ENCODE measurements at regions not wholly inside any gene's neighbourhood (a gene's known extent, or its start where the extent isn't known, plus 50 kb on each side); places are given as distances from the start of the nearest gene placed in this dataset.

DNA sequence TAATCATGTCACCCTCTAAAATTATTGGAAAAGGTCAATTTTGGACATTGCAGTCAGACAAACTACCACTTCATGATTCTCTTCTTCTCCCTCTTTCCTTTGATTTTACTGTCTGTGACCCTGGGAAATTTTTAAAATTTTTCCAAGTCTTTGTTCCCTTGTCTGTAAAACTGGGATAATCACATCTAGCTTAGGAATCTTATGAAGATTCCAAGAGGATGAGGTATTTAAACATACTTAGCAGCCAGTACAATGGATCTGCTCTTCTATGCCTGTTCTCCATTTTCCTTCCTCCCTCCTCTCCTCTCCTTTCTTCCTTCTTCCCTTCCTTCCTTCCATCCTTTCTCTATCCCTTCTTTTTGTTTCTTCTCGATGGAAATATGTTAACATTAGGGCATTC lies 651.6 kb upstream of the MARCKS start:
- Histone ChIP-seq H3K4me1 (ENCODE audit: control insufficient read depth in 1 of 2, insufficient read depth in 2 of 2, low read length in 2 of 2) (no peaks in the 10 kb centered on the region), H3K9ac (ENCODE audit: low read length) (no peak overlapping the region), H3K4me2 (ENCODE audit: low read length) (no peak overlapping the region), H3K9me2 (ENCODE audit: insufficient read depth) (no peaks in the 10 kb centered on the region), H3K36me3 (ENCODE audit: control insufficient read depth in 1 of 2, insufficient read depth in 2 of 2, low read length in 2 of 2) (no peaks in the 10 kb centered on the region), H3K9me3 (ENCODE audit: control insufficient read depth in 1 of 2, insufficient read depth in 1 of 2, low read depth in 1 of 2, low read length in 2 of 2) (no peaks in the 10 kb centered on the region), H3K4me3 (replicated peaks in 1 of 2; ENCODE audit: low read depth in 1 of 2, low read length in 2 of 2) (no peak overlapping the region), H2AFZ (ENCODE audit: low read depth, low read length, poor library complexity, severe bottlenecking) (no peak overlapping the region), H3K27me3 (ENCODE audit: insufficient read depth, low read length) (no peaks in the 10 kb centered on the region), H4K20me1 (ENCODE audit: insufficient read depth) (no peaks in the 10 kb centered on the region), H3K27ac (ENCODE audit: low read depth, low read length) (no peak overlapping the region), H3K79me2 (ENCODE audit: insufficient read depth, low read length) (no peaks in the 10 kb centered on the region)
- ChIA-PET RAD21 (ENCODE audit: low non-redundant PET in 1 of 2, low total read pairs in 2 of 2, uncharacterized antibody in 2 of 2, unreplicated experiment in 2 of 2) (interaction anchor here in 1 of 2 experiments (0.7 kb wide), 1 partner anchor 401 kb away, joined by 4 read pairs; no protein-coding TSS in a partner anchor), CTCF (no interaction called here), POLR2A (no interaction called here)
- ATAC-seq (no peak), DNase-seq (ENCODE audit: low read depth, low spot score) (no peak)
- no TSS peak for BruUV-seq (replicated peaks)
- TF ChIP-seq CTCF (IDR thresholded peaks at IDR 0.05 in 2 of 3, conservative IDR thresholded peaks at IDR 0.05 in 1 of 3; ENCODE audit: borderline replicate concordance in 1 of 3, insufficient read depth in 1 of 3, low read depth in 2 of 3, low read length in 2 of 3) (no peak), ZFX (IDR thresholded peaks at IDR 0.05) (no peak), ATF3 (IDR thresholded peaks at IDR 0.05) (no peak), YY1 (IDR thresholded peaks at IDR 0.05; ENCODE audit: extremely low read depth, insufficient replicate concordance, low read depth, low read length) (no peak), SIN3A (IDR thresholded peaks at IDR 0.05; ENCODE audit: low read depth) (no peak), EZH2 (IDR thresholded peaks at IDR 0.05) (no peak), TCF7L2 (IDR thresholded peaks at IDR 0.05; ENCODE audit: borderline replicate concordance, extremely low read depth, insufficient read depth, insufficient read length) (no peak), FOSL1 (IDR thresholded peaks at IDR 0.05; ENCODE audit: low read depth) (no peak), ELF1 (IDR thresholded peaks at IDR 0.05; ENCODE audit: borderline replicate concordance, low read depth) (no peak), CEBPB (IDR thresholded peaks at IDR 0.05; ENCODE audit: low read depth) (no peak), SRF (IDR thresholded peaks at IDR 0.05; ENCODE audit: low read depth) (no peak), JUND (IDR thresholded peaks at IDR 0.05) (no peak), RAD21 (IDR thresholded peaks at IDR 0.05; ENCODE audit: low read depth) (no peak), EGR1 (IDR thresholded peaks at IDR 0.05; ENCODE audit: low read depth) (no peak), POLR2AphosphoS5 (IDR thresholded peaks at IDR 0.05; ENCODE audit: low read depth, low read length) (no peak), ZNF274 (IDR thresholded peaks at IDR 0.05; ENCODE audit: low read depth, low read length) (no peak), ZBTB33 (IDR thresholded peaks at IDR 0.05; ENCODE audit: extremely low read depth, insufficient replicate concordance, low read length) (no peak)
- TF ChIP-seq, protein P1, sequence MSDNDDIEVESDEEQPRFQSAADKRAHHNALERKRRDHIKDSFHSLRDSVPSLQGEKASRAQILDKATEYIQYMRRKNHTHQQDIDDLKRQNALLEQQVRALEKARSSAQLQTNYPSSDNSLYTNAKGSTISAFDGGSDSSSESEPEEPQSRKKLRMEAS (IDR thresholded peaks at IDR 0.05): no peak
- intact Hi-C loops (cut with micrococcal nuclease): no loop called here
